NCI-H2227 (cell line): ENCODE measurements at regions not wholly inside any gene's neighbourhood (a gene's known extent, or its start where the extent isn't known, plus 50 kb on each side); places are given as distances from the start of the nearest gene placed in this dataset.

ENCODE experiments used
- DNase-seq: peaks from one replicate; lab custom pipeline; 2025; ENCODE audit not compliant: unreplicated experiment; lab: John Stamatoyannopoulos, UW

DNA sequence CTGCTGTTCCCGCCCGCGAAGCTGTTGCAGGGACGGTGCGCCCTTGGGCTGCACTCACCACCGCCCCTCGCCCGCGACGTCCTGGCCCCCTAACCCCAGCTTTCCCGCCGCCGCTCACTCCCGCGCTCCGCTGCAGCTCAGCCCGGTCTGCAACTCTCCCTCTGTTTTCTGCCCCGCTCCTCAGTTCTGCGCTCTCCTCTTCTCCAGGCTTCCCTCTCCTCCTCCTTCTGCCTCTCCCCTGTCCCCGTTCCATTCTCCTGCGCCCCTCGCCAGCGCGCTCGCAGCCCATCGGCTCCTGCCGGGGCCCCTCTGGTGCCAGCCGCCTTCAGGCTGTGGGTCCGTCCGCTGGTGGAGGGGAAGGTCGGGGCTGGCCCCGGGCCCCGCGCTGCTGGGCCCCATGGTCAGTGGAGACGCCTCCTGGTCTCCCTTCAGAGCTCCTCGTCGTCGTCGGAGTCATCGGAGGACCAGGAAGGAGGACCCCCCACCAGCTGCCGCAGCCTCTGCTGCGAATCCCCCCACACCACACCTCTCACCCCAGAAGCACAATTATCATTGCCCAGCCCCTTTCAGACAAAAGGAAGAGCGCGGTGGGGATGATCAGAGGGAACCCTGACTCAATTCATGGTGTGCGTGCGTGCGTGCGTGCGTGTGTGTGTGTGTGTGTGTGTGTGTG lies 223.2 kb upstream of the FOXF1 start:
- no peak for DNase-seq

DNA sequence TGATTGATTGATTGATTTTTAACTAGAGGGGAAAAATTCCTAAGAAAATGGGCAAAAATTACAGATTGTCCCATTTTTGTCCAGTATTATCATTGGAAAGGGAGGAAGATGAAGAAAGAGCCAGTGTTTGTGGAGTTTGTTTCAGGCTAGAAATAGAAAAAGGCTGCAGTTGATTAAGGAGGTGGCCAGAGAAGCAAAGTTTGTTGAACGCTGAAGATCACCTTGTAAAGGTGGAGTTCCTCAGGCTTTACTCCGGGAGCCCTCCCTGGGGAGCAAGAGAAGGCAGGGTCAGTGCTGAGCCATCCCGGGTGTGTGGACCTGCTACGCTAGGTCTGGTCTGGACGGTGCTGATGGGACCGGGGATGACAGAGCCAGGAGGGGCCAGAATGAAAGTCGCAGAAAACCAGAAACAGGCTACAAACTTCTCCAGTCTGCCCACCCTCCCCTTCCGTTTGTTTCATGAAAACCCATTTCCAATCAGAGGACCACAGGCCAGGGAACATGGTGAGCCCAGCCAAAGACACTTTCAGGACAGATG lies 222.6 kb upstream of the FOXF1 start:
- no peak for DNase-seq

- no peak for DNase-seq
Measured at GRCh38 chr16:86288716-86289294, 221.5 kb upstream of the FOXF1 start.

DNA sequence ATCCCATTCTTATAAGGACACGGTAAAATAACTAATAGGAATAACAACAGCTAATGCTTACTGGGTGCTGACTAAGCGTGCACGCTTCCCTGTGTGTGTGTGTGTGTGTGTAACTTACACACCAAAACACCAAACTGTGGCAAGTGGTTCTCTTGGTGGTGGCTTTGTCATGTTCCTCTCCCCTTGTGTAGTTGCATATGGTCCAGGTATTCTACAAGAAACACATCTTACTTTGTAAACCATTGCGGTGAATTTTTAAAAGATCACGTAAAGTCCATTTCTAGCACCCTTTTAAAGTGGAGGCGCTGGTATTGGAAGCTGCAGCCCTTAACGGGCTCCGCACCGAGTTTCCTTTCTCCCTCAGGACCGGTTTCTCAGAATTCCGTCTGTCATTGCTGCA lies 221.0 kb upstream of the FOXF1 start:
- no peak for DNase-seq

DNA sequence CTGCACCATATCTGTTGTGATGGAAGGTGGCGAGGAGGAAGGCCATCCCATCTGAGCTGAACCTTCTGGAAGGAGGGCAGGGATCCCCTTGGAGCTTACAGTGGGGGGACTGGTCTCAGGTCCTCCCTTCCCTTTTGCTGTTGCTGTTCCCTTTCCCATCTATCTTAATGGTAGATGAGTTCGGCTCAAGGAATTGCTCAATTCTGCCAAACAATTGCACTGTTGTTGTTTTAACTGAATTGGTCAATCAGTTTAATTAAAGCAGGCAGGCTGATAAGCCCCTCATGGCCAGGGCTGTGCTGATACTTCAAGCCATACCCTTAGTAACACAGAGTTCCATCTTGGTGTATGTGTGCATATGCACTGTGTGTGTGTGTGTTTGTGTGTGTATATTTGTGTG lies 220.4 kb upstream of the FOXF1 start:
- DNase-seq, result no peak

DNA sequence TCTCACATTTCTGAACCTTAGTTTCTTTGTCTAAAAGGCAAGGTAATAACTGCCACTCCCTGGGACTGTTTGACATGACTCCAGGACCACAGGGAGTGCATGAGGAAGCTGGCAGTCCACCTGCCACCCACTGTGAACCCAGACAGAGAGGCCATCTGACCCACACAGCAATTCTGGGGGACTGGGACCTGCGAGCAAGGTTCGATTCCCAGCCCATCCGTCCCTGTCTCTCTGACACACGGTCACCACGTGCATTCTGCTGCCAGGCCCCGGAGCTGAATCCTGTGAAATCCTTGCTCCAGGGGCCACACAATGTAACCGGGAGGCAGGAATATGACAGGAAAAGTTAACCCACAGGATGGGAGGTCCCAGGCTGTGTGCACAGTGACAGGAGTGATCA lies 218.8 kb upstream of the FOXF1 start:
- no peak for DNase-seq

DNA sequence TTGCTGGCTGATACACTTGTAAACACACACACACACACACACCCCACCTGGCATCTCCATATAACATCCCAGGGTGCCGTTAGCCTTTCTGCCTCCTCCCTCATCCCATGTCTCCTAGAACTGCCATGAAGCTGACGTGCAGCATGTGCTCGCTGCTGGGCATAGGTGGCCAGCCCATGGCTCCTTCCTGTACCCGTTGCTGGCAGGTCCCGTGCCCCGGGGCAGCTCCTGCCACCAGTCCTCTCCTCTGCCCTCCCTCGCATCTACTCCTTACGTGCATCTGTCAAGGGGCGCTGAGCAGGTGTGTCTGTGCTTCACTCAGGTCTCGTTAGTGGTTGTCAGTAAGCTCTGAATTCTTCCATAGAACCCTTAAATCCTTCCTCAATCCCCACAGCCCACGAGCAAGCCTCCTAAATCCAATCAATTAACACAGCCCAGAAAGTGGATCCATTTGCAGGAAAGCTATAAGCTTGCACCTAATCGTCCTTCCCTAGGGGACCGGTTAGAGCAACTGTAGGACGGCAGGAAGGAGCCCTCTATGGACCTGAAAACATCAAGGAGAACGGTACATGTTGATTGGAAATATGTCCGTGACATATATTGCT lies 218.1 kb upstream of the FOXF1 start:
- no peak for DNase-seq

- no peak for DNase-seq
Measured at GRCh38 chr16:86292942-86293341, 217.4 kb upstream of the FOXF1 start.

GRCh38 chr16:86293906-86294305 lies 216.4 kb upstream of the FOXF1 start:
- DNase-seq, result no peak

- DNase-seq, result no peak
Measured at GRCh38 chr16:86294535-86295196, 215.7 kb upstream of the FOXF1 start.

DNA sequence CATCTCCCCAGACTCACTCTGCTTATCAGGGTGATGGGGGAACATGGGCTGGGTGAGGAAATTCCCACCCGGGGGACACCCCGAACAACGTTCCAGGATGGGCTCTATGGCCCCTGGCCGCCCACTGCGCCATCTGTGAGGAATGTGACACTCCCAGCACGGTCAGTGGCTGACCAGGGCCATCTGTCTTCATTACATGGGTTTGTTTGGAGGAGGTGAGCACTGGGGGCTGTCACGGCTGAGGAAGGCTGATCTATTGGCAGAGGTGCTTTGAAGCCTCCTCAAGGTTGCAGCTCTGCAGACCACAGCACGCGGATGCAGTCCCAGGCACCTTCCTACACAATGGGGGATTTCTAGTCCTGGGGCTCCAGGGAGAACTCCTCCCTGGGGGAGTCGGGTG lies 214.1 kb upstream of the FOXF1 start:
- DNase-seq, result no peak

DNA sequence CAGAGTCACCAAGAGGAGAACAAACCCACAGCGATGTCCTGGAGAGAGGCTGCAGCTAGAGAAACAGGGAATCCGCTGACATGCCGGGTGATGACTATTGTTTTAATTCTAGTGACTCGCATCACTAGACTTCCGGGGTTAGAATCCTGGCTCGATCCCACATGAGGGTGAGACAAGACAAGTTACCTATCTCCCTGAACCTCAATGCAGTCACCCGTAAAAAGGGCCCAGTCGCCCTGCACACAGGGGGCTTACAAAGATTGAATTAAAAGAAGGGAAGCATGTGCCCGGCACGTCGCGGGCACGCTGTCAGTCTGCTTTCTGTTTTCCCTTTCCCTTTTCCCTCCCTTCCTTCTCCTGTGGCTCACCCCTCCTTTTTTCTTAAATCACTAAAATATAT lies 212.9 kb upstream of the FOXF1 start:
- no peak for DNase-seq

- no peak for DNase-seq
Measured at GRCh38 chr16:86297866-86298757, 212.2 kb upstream of the FOXF1 start.

DNA sequence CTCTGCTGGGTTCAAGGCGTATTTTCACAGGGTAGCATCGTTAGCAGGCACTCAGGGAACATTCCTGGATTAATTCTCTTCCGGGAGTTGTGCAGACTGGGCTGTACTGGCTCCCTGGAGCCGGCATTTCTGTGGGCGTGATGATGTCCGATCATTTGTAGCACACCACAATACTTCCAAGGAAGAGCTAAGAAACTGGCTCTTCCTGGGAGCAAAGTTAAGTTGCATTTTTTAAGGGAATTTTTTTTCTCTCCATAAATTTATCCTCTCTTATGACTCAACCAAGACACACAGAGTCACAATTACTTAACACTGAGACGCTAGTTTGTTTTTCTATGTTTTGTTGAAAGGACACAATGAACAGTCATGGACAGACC lies 211.6 kb upstream of the FOXF1 start:
- no peak for DNase-seq

DNA sequence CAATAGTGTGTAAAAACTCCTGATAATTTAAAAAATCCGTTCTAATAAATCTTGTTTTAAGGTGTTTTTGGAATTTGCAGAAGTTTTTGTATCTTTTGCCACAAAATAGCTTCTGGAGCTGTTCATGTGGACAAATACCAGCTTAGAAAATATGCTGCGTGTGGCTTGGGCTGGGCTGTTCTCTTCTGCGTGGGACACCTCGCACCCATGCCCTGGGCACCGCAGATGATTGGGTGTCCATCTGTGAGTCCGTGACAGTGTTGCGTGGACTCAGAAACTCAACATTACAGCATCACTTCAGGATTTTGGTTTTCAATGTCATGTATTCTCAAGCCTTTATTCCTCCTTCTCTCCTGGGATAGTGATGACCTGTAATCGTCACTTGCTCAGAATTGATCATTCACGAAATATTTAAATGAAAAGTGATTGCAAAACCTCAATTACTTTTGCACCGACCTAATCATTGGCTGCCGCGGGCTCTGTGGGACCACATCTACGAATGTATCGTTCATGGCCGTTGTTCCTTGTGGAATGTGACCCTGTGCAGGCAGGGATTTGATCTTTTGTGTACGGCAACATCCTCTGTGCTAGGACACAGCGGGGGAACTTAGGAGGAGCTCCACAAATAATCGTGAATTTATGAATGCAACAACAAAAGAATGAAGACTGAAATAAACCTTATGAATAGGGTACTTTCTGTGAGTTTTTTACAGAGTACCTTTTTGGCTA lies 210.3 kb upstream of the FOXF1 start:
- no peak for DNase-seq

- no peak for DNase-seq
Measured at GRCh38 chr16:86300746-86301481, 209.4 kb upstream of the FOXF1 start.

DNA sequence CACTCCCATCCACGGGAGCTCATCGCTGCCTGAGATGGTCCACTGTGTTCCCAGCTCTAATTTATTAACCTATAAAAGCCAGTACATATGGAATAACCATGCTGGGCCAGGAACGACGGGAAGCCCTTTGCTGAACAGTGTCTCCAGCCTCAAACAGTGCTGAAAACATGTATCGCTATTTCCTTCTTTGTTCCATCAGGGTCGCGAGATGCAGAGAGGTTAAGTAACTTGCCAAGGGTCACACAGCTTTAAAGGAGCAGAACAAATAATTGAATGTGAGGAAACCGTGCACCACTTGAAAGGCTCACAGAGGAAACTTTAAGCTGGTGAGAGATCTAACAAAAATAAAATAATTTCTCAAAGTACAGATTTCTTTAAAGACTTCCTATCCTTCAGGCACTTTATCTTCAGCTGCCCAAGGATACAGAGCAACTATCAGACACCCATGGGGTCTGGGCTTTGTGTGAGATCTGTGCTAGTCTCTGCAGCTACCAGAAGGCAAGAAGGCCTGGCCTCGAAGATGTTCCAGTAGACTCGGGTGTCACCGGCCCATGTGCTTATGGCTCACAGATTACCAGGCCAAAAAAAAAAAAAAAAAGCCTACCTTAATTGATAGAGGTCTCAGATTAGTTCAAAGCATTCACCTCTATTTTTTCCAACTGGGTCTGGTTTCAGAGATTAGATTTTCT lies 207.8 kb upstream of the FOXF1 start:
- DNase-seq, result no peak

DNA sequence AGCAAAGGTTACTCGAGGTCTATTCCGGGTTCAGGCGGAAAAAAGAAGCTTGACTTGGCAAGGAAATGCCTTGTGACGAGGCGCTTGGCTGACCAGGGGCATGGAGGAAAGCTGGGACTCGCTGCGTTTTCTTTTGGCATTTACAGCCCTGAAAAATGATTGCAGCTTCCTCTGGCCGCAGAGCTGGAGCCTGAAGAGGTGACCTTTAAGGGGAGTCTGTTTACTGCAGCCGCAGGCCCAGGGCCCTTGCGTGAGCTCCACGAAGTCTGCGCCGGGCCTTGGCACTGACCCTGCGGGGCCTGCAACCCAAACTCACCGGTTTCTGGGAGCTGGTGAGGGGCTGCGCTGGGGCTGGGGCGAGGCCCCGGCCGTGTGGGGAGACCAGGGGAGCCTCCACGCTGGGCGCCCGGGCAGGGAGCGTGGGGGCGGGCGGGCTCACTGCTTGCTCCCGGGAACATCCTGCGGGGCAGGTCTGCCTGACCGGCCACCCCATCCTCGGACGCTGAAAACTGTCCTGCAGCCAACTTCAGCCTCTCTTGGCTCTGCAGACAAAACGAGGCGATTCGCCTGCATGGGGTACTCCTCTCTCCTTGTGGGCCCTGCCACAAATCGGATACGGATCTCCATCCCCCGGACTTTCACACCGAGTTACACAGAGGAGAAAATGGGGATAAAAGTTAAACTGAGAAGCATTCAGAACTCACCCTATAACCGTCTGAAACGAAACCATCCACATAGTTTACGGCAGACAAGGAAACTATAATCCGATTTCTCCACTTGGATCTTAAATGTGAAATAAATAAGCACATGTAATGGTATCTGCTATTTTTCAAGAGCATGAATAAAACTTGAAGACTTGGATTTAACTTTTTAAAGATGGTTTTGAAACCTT lies 206.3 kb upstream of the FOXF1 start:
- no peak for DNase-seq
